Calu3 (cell line): ENCODE measurements at regions not wholly inside any gene's neighbourhood (a gene's known extent, or its start where the extent isn't known, plus 50 kb on each side); places are given as distances from the start of the nearest gene placed in this dataset.
"Not testable (repeated sequence)": the region's sequence is repeated elsewhere in the genome, so short reads cannot be mapped to it uniquely, and the experiment has no call there.

Source experiments
- BruUV-seq: library from RNA; stranded (reverse); fragments of 400-500 nt; replicated peaks from 2 replicates; lab custom pipeline; 2021; lab: Mats Ljungman, UMichigan
- CTCF ChIA-PET: fragments of 300-600 bp; sonication (Branson Sonifier 250); formaldehyde crosslinking; loops from one replicate; lab custom pipeline; 2022; ENCODE audit warnings: antibody characterized with exemption; lab: Charles Lee
- DNase-seq: peaks from one replicate; pipeline ENCODE4 v3.0.0; 2022
- H3K27ac Mint-ChIP-seq: one replicate; pipeline ENCODE4 v1.8.0; 2022; ENCODE audit warnings: mixed read lengths; ENCODE audit not compliant: unreplicated experiment
- H3K27me3 Mint-ChIP-seq: one replicate; pipeline ENCODE4 v1.8.0; 2022; ENCODE audit warnings: mixed read lengths; ENCODE audit not compliant: unreplicated experiment
- H3K36me3 Mint-ChIP-seq: one replicate; pipeline ENCODE4 v1.8.0; 2022; ENCODE audit warnings: mild to moderate bottlenecking, moderate library complexity, mixed read lengths; ENCODE audit not compliant: insufficient read depth, unreplicated experiment
- H3K4me1 Mint-ChIP-seq: one replicate; pipeline ENCODE4 v1.8.0; 2022; ENCODE audit warnings: mild to moderate bottlenecking, low read depth, mixed read lengths; ENCODE audit not compliant: unreplicated experiment
- H3K4me3 Mint-ChIP-seq: one replicate; pipeline ENCODE4 v1.8.0; 2022; ENCODE audit warnings: mild to moderate bottlenecking, low read depth, moderate library complexity, mixed read lengths; ENCODE audit not compliant: unreplicated experiment
- H3K9me3 Mint-ChIP-seq: one replicate; pipeline ENCODE4 v1.8.0; 2022; ENCODE audit warnings: low read depth, mixed read lengths; ENCODE audit not compliant: unreplicated experiment
- intact Hi-C: fragments of 100-400 bp; cut with micrococcal nuclease; formaldehyde crosslinking; loops from one replicate; pipeline ENCODE4 v1.10.0; 2022; ENCODE audit not compliant: unreplicated experiment
- TF ChIP-seq, protein P1 (sequence below): fragments of 200-600 bp; IDR thresholded peaks from one replicate; pipeline ENCODE4 v1.8.0; 2022; ENCODE audit warnings: antibody characterized with exemption; ENCODE audit not compliant: unreplicated experiment

DNA sequence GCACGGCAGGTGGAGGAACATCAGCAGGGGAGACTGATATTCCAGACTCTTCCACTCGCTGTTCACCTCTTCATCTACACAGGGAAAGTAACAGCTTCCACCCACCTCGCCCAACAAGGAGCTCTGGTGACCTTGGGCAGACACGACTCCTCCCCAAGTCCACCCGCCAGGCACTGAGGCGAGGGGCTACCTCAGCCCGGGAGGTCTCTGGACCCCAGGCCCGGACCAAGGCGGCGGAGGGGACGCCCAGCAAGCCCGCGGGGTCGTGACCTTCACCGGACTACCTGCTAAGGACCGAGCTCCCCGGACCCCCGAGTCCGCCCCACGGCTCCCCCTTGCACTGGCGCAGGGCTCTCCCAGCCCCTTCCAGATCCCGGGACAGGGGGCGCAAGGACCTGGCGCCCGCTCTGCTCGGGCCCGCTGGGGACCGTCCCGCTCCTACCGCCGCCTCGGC, 70.2 kb upstream of the LPCAT1 start:
- H3K9me3 Mint-ChIP-seq = no peaks in the 10 kb centered on the region
- TF ChIP-seq, protein P1, sequence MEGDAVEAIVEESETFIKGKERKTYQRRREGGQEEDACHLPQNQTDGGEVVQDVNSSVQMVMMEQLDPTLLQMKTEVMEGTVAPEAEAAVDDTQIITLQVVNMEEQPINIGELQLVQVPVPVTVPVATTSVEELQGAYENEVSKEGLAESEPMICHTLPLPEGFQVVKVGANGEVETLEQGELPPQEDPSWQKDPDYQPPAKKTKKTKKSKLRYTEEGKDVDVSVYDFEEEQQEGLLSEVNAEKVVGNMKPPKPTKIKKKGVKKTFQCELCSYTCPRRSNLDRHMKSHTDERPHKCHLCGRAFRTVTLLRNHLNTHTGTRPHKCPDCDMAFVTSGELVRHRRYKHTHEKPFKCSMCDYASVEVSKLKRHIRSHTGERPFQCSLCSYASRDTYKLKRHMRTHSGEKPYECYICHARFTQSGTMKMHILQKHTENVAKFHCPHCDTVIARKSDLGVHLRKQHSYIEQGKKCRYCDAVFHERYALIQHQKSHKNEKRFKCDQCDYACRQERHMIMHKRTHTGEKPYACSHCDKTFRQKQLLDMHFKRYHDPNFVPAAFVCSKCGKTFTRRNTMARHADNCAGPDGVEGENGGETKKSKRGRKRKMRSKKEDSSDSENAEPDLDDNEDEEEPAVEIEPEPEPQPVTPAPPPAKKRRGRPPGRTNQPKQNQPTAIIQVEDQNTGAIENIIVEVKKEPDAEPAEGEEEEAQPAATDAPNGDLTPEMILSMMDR = no peak
- CTCF ChIA-PET = interaction anchor here (1.1 kb wide), 1 partner anchor 40 kb away, joined by 4 read pairs; no protein-coding TSS in a partner anchor
- no peak overlapping the region for H3K27ac Mint-ChIP-seq
- peaks cover 5% of the 10 kb centered on the region for H3K36me3 Mint-ChIP-seq
- BruUV-seq = no TSS peak
- H3K4me1 Mint-ChIP-seq = no peaks in the 10 kb centered on the region
- intact Hi-C loops = no loop called here
- H3K4me3 Mint-ChIP-seq = peak overlapping the region; percentile 73
- no peaks in the 10 kb centered on the region for H3K27me3 Mint-ChIP-seq
- no peak for DNase-seq

DNA sequence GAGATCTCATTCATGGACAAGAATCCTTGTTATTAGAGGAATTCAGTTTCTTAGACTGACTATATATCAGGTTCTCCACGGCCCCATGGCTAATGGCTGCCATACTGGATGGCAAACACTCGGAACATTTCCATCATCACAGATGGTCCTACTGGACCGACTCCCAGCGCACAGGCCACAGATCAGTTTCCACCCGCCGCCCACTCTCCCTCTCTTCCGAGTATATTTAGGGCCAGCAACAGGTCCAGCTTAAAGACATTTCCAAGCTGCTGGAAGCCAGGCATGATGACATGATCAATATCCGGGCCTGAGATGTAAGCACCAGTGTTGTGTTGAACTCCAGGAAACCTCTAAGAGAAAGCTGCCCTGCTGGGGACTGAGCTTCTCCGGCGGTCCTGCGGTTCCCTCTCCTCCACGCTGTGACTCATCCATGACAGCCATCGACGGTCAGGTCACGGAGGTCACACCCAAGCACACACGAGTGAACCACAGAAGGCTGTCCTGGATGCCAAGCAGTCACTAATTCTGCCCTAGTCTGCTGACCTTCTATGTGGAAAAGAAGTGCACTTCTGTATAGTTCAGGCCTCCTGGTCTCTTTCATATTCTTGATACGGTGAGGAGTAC, 64.4 kb upstream of the LPCAT1 start:
- H3K36me3 Mint-ChIP-seq, H3K4me3 Mint-ChIP-seq, intact Hi-C loops, DNase-seq, H3K9me3 Mint-ChIP-seq, CTCF ChIA-PET, H3K4me1 Mint-ChIP-seq, H3K27me3 Mint-ChIP-seq, BruUV-seq, H3K27ac Mint-ChIP-seq: not testable (repeated sequence)

DNA sequence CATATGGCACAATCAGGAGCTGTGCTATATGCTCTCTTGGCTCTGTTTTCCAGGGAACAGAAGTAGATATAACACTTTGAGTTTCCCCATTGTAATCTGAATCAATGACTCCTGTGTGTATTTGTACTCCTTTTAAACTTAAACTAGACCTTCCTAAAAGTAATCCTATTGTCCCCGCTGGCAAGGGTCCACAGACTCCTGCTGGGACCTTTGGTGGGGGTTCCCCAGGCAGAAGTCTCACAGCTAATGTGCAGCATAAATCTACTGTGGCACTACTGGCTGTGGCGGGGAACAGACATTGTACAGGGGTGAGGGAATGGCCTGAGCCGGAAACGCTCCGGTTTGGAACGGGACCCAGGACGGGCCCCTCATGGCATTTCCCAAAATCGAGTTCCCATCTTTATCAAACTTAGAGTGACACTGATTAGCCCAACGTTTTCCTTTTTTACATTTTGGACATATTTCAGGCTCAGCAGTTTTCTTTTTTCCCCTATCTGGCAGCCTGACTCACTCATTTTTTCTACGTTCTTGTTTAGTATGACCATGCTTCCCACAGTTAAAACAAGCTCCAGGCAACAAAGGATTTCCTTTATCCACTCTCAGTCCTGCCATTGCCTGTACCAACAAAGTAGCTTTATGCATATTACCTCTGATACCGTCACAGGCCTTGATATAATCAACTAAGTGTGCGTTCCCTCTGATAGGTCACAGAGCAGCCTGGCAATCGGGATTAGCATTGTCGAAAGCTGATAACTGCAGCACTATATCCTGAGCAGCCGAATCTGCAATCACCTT, 59.5 kb upstream of the LPCAT1 start:
- CTCF ChIA-PET = interaction anchor here (1.2 kb wide), 1 partner anchor 1339 kb away, joined by 3 read pairs; no protein-coding TSS in a partner anchor
- H3K27me3 Mint-ChIP-seq, BruUV-seq, H3K4me1 Mint-ChIP-seq, DNase-seq, H3K9me3 Mint-ChIP-seq, H3K36me3 Mint-ChIP-seq, intact Hi-C loops, H3K27ac Mint-ChIP-seq: not testable (repeated sequence)
- peak overlapping the region; percentile 37 for H3K4me3 Mint-ChIP-seq

DNA sequence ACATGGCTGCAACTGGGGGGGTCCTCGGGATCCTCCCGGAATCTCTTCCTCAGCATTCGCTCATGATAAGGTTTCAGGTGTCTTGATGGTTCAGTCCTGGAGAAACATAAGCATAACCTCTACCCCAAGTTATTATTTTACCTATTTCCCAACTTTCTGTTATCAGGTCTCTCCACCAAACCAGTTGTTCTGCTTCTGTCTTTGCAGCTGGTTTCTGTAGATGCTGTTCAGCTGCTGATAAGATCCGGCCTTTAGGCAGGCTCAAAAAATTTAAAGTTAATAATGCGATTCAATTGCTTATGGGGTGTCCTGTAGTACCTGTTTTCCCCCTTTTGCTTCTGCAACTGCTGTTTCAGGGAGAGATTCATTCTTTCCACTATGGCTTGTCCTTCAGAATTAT, 55.6 kb upstream of the LPCAT1 start:
- H3K27ac Mint-ChIP-seq, DNase-seq, BruUV-seq, H3K36me3 Mint-ChIP-seq, H3K4me3 Mint-ChIP-seq, H3K9me3 Mint-ChIP-seq, H3K27me3 Mint-ChIP-seq, intact Hi-C loops, H3K4me1 Mint-ChIP-seq, CTCF ChIA-PET: not testable (repeated sequence)

DNA sequence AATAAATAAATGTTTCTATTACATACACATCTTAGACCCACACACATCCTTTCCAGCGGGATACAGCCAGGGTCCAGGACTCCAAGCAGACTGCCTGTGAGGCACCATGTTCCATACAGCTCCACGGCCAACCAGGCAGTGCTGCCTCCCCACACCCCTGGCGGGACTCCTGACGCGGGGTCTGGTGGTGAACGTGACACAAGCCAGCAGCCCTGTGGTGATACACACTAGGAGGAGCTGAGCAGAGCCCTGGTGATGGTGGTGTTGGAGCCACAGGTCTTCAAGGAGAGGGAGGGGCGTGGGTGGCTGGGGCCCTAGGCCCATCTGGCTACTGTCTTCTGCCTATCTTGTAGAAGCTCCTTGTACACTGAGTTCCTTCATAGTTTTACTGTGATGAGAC, 53.1 kb upstream of the LPCAT1 start:
- intact Hi-C loops, H3K27ac Mint-ChIP-seq, H3K9me3 Mint-ChIP-seq, DNase-seq, H3K27me3 Mint-ChIP-seq, H3K36me3 Mint-ChIP-seq, BruUV-seq, H3K4me1 Mint-ChIP-seq, H3K4me3 Mint-ChIP-seq, CTCF ChIA-PET: not testable (repeated sequence)

DNA sequence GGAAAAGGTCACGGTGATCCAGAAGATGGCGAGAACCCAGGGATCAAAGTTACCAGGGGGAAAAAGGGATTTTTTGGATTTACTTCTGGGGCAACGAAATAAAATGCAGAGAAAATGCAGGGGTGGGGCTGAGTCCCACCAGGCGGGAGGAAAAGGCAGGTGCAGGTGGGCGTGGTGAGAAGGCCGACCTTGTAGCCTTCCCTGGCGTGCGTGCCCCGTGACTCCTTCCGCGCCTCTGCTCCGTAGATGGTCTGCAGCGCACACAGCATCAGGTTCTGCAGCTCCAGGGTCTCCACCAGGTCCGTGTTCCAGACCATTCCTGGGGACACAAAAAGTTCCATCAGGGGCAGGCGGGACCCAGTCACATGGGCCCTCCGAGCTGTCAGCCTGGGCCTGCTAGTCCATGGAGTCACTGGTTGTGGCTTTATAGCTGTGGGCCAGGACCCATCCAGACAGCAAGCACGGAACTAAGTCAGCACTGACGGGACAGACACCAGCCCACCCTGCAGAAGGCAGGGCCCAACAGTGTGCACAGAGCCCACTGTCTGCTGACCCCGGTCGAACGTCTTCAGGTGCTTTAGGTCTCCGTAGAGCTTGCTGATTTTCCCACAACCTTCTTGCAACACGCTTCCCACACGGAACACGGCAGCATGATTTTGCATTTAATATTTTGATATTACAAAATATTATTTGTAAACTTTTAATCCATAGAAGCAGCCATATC, 52.4 kb upstream of the LPCAT1 start:
- H3K27me3 Mint-ChIP-seq, H3K4me3 Mint-ChIP-seq, BruUV-seq, H3K4me1 Mint-ChIP-seq, intact Hi-C loops, H3K36me3 Mint-ChIP-seq, H3K9me3 Mint-ChIP-seq, H3K27ac Mint-ChIP-seq, DNase-seq, CTCF ChIA-PET: not testable (repeated sequence)

DNA sequence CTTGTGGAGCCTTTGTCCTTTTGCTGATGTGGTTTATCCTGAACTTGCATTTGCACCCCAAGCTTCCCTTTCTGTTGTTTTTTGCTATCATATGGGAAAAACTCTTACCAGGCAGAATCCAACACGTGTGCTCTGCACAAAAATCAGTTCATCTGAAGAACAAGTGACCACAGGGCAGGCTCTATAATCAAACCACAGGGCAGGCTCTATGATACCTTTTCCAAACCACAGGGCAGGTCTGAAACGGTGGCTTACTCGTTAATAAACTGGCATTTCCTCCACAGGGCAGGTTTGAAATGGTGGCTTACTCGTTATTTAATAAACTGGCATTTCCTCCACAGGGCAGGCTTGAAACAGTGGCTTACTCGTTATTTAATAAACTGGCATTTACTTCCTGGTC, 51.7 kb upstream of the LPCAT1 start:
- H3K4me3 Mint-ChIP-seq, H3K27me3 Mint-ChIP-seq, H3K36me3 Mint-ChIP-seq, DNase-seq, intact Hi-C loops, H3K9me3 Mint-ChIP-seq, BruUV-seq, H3K4me1 Mint-ChIP-seq, CTCF ChIA-PET, H3K27ac Mint-ChIP-seq: not testable (repeated sequence)

DNA sequence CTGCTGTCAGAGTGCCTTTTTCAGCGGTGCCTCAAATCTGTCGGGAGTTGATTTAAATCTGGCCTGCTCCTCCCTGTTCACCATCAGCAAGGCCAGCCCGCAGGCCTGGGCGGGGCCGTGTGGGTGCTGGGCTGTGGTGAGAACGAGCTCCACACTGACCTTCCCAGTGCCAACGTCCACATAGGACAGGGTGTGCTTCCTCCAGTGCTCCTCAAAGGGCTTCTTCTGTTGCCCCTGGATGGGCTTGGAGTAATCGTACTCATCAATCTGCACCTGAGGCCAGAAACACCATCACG, 50.2 kb upstream of the LPCAT1 start:
- CTCF ChIA-PET, H3K36me3 Mint-ChIP-seq, intact Hi-C loops, BruUV-seq, H3K4me3 Mint-ChIP-seq, H3K4me1 Mint-ChIP-seq, DNase-seq, H3K9me3 Mint-ChIP-seq, H3K27ac Mint-ChIP-seq, H3K27me3 Mint-ChIP-seq: not testable (repeated sequence)
